HEK293 (cell line): ENCODE measurements at regions not wholly inside any gene's neighbourhood (a gene's known extent, or its start where the extent isn't known, plus 50 kb on each side); places are given as distances from the start of the nearest gene placed in this dataset.

Experiments used
- CTCF ChIA-PET: fragments of 350-600 bp; formaldehyde crosslinking; extraction: SDS; loops from one replicate; lab custom pipeline; 2021; ENCODE audit warnings: antibody characterized with exemption; lab: Yijun Ruan, JAX
- POLR2A ChIA-PET: fragments of 300-600 bp; formaldehyde crosslinking; extraction: SDS; loops from one replicate; lab custom pipeline; 2020; ENCODE audit warnings: antibody characterized with exemption, inconsistent platforms; lab: Yijun Ruan, JAX
- H3K27ac ChIP-seq: fragments of 200-500 bp; sonication (Bioruptor generic); 2 replicates; pipeline ENCODE4 v1.5.1; 2014; ENCODE audit warnings: low read depth, low read length, control low read depth, inconsistent platforms; ENCODE audit errors: extremely low read depth
- H3K36me3 ChIP-seq, 2 experiments: fragments of 200-500 bp in 1 of 2; sonication (Bioruptor generic) in 1 of 2; 1 replicate in 1 of 2; 2 replicates in 1 of 2; pipeline ENCODE4 v1.5.1; 2014 to 2017; ENCODE audit warnings: inconsistent platforms in 2 of 2, low read length in 2 of 2; ENCODE audit not compliant: control insufficient read depth in 2 of 2, insufficient read depth in 1 of 2
- H3K4me1 ChIP-seq: fragments of 200-500 bp; sonication (Bioruptor generic); 2 replicates; pipeline ENCODE4 v1.5.1; 2014; ENCODE audit warnings: mild to moderate bottlenecking, low read length, inconsistent platforms; ENCODE audit not compliant: control insufficient read depth, insufficient read depth
- H3K4me3 ChIP-seq: 2 replicates; pipeline ENCODE4 v1.5.1; 2011; ENCODE audit warnings: low read depth, mild to moderate bottlenecking, control low read depth, low read length, moderate library complexity
- H3K9me3 ChIP-seq: fragments of 200-500 bp; sonication (Bioruptor generic); 2 replicates; pipeline ENCODE4 v1.5.1; 2014; ENCODE audit warnings: low read depth, low read length, inconsistent platforms; ENCODE audit not compliant: control insufficient read depth, insufficient read depth
- SP2 ChIP-seq: fragments of 450-650 bp; formaldehyde crosslinking; IDR thresholded peaks from 2 replicates; pipeline ENCODE4 v1.5.1; 2016; ENCODE audit warnings: missing biosample characterization, missing genetic modification characterization
- WT1 ChIP-seq: fragments of 450-650 bp; formaldehyde crosslinking; IDR thresholded peaks from 2 replicates; pipeline ENCODE4 v1.5.1; 2016; ENCODE audit warnings: missing biosample characterization, missing genetic modification characterization
- ZNF169 ChIP-seq: fragments of 450-650 bp; formaldehyde crosslinking; IDR thresholded peaks from 2 replicates; pipeline ENCODE4 v1.5.1; 2016; ENCODE audit warnings: missing biosample characterization, missing genetic modification characterization
- ZNF2 ChIP-seq: fragments of 450-650 bp; formaldehyde crosslinking; IDR thresholded peaks from 2 replicates; pipeline ENCODE4 v1.5.1; 2016; ENCODE audit warnings: missing biosample characterization, missing genetic modification characterization
- ZNF560 ChIP-seq: fragments of 450-650 bp; formaldehyde crosslinking; IDR thresholded peaks from 2 replicates; pipeline ENCODE4 v1.5.1; 2017; ENCODE audit warnings: missing biosample characterization, missing genetic modification characterization, borderline replicate concordance
- ZNF610 ChIP-seq: fragments of 450-650 bp; formaldehyde crosslinking; IDR thresholded peaks from 2 replicates; pipeline ENCODE4 v1.5.1; 2016; ENCODE audit warnings: missing biosample characterization, missing genetic modification characterization, borderline replicate concordance
- ZNF623 ChIP-seq: fragments of 450-650 bp; formaldehyde crosslinking; IDR thresholded peaks from 2 replicates; pipeline ENCODE4 v1.5.1; 2016; ENCODE audit warnings: missing biosample characterization, missing genetic modification characterization
- TF ChIP-seq, protein P1 (sequence below): fragments of 450-650 bp; formaldehyde crosslinking; IDR thresholded peaks from 2 replicates; pipeline ENCODE4 v1.5.1; 2016; ENCODE audit warnings: missing biosample characterization, missing genetic modification characterization
- TF ChIP-seq, protein P2 (sequence below): fragments of 450-650 bp; formaldehyde crosslinking; IDR thresholded peaks from 2 replicates; pipeline ENCODE4 v1.5.1; 2016; ENCODE audit warnings: missing biosample characterization, missing genetic modification characterization
- TF ChIP-seq, protein P3 (sequence below): fragments of 450-650 bp; formaldehyde crosslinking; IDR thresholded peaks from 2 replicates; pipeline ENCODE4 v1.5.1; 2016; ENCODE audit warnings: missing biosample characterization, missing genetic modification characterization
- TF ChIP-seq, protein P4 (sequence below): fragments of 450-650 bp; formaldehyde crosslinking; conservative IDR thresholded peaks from 2 replicates; pipeline ENCODE4 v1.5.1; 2016; ENCODE audit warnings: low read depth, missing biosample characterization, missing genetic modification characterization
- TF ChIP-seq, protein P5 (sequence below): sonication (generic); formaldehyde crosslinking; IDR thresholded peaks from 2 replicates; pipeline ENCODE4 v1.8.1; 2022; ENCODE audit warnings: mild to moderate bottlenecking, moderate library complexity, missing genetic modification reagents

DNA sequence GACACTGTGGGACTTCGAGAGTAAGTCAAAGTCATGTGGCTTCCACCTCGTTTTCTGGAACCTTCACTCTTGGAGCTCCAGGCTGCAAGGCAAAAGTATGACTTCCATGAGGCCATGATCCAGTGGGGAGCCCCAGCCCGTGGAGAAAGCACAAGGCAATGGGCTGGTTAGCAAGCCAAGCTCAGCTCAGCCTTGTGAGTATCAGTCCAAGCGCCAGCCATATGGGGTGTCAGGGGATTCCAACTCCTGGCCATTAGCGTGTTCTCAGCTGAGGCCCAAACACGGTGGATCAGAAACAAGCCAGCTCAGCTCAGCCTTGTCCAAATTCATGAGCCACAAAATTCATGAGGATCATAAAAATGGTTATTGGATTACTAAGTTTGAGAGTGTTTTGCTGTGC is 261.0 kb downstream of the RHOU start (continued):
- TF ChIP-seq, protein P1, sequence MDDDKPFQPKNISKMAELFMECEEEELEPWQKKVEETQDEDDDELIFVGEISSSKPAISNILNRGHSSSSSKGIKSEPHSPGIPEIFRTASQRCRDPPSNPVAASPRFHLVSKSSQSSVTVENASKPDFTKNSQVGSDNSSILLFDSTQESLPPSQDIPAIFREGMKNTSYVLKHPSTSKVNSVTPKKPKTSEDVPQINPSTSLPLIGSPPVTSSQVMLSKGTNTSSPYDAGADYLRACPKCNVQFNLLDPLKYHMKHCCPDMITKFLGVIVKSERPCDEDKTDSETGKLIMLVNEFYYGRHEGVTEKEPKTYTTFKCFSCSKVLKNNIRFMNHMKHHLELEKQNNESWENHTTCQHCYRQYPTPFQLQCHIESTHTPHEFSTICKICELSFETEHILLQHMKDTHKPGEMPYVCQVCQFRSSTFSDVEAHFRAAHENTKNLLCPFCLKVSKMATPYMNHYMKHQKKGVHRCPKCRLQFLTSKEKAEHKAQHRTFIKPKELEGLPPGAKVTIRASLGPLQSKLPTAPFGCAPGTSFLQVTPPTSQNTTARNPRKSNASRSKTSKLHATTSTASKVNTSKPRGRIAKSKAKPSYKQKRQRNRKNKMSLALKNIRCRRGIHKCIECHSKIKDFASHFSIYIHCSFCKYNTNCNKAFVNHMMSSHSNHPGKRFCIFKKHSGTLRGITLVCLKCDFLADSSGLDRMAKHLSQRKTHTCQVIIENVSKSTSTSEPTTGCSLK (tag by site-specific recombination) = no peak
- no peak for TF ChIP-seq ZNF610
- TF ChIP-seq WT1 (tag by site-specific recombination) = no peak
- TF ChIP-seq, all 188 proteins: peak for 0

DNA sequence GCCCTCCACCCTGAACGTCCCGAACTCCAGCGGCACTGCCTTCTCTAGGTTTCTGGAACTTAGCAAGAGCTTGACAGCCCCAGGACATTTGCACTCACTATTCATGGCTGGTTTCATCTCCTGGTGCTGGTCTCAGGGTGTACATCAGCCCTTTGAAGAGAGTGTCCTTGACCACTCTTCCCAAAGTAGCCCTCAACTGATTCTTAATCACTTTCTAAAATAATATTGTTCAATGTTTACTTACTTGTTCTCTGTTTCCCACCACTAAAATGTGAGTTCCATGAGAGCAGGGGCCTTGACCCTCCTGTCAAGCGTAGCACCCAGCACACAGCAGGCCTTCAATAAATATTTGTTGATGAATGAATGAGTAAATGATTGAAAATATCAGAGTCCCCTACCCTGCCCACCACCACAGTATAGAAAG is 262.5 kb downstream of the RHOU start:
- no peaks in the 10 kb centered on the region for H3K9me3 ChIP-seq
- H3K4me1 ChIP-seq = peaks cover 3% of the 10 kb centered on the region; the same call in 1 of the 2 replicates
- CTCF ChIA-PET = interaction anchor here (1.4 kb wide), 1 partner anchor 263 kb away, joined by 6 read pairs; the partner anchor contains the start of gene RHOU

DNA sequence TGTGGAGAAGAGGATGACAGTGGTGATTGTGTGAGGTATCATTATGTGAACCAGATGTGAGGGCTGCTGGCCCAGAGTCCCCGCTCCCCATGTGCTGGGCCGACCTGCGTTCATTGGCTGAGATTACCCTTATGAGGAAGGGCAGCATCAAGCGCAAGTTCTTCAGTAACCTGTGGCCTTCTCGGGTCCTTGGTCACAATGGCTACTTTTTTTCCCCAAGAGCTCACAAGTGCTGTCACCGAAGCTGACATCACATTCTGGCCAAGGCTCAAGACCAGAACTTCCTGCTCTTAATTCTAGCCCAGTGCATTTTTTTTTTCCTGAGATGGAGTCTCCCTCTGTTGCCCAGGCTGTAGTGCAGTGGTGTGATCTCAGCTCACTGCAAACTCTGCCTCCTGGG is 262.9 kb downstream of the RHOU start:
- H3K4me3 ChIP-seq = no peak overlapping the region
- no peaks in the 10 kb centered on the region for H3K36me3 ChIP-seq
- H3K4me1 ChIP-seq = peaks cover 3% of the 10 kb centered on the region; the same call in 1 of the 2 replicates
- POLR2A ChIA-PET = interaction anchor here (1.2 kb wide), 1 partner anchor 9 kb away, joined by 3 read pairs; no protein-coding TSS in a partner anchor
- CTCF ChIA-PET = interaction anchor here (1.4 kb wide), 1 partner anchor 263 kb away, joined by 6 read pairs; the partner anchor contains the start of gene RHOU
- no peaks in the 10 kb centered on the region for H3K9me3 ChIP-seq
- TF ChIP-seq, protein P2, sequence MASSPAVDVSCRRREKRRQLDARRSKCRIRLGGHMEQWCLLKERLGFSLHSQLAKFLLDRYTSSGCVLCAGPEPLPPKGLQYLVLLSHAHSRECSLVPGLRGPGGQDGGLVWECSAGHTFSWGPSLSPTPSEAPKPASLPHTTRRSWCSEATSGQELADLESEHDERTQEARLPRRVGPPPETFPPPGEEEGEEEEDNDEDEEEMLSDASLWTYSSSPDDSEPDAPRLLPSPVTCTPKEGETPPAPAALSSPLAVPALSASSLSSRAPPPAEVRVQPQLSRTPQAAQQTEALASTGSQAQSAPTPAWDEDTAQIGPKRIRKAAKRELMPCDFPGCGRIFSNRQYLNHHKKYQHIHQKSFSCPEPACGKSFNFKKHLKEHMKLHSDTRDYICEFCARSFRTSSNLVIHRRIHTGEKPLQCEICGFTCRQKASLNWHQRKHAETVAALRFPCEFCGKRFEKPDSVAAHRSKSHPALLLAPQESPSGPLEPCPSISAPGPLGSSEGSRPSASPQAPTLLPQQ (tag by site-specific recombination) = no peak
- TF ChIP-seq SP2 (tag by site-specific recombination) = no peak
- TF ChIP-seq, all 188 proteins: peak for 0
- no peak overlapping the region for H3K27ac ChIP-seq

More for the DNA sequence above, 262.5 kb downstream of the RHOU start:
- Histone ChIP-seq H3K27ac (no peak overlapping the region), H3K36me3 (no peaks in the 10 kb centered on the region), H3K4me3 (no peak overlapping the region)
- TF ChIP-seq, protein P3, sequence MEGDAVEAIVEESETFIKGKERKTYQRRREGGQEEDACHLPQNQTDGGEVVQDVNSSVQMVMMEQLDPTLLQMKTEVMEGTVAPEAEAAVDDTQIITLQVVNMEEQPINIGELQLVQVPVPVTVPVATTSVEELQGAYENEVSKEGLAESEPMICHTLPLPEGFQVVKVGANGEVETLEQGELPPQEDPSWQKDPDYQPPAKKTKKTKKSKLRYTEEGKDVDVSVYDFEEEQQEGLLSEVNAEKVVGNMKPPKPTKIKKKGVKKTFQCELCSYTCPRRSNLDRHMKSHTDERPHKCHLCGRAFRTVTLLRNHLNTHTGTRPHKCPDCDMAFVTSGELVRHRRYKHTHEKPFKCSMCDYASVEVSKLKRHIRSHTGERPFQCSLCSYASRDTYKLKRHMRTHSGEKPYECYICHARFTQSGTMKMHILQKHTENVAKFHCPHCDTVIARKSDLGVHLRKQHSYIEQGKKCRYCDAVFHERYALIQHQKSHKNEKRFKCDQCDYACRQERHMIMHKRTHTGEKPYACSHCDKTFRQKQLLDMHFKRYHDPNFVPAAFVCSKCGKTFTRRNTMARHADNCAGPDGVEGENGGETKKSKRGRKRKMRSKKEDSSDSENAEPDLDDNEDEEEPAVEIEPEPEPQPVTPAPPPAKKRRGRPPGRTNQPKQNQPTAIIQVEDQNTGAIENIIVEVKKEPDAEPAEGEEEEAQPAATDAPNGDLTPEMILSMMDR (tag by site-specific recombination) = no peak
- TF ChIP-seq ZNF623 (tag by site-specific recombination) = peak; percentile 82
- POLR2A ChIA-PET = interaction anchor here (1.2 kb wide), 1 partner anchor 9 kb away, joined by 3 read pairs; no protein-coding TSS in a partner anchor

DNA sequence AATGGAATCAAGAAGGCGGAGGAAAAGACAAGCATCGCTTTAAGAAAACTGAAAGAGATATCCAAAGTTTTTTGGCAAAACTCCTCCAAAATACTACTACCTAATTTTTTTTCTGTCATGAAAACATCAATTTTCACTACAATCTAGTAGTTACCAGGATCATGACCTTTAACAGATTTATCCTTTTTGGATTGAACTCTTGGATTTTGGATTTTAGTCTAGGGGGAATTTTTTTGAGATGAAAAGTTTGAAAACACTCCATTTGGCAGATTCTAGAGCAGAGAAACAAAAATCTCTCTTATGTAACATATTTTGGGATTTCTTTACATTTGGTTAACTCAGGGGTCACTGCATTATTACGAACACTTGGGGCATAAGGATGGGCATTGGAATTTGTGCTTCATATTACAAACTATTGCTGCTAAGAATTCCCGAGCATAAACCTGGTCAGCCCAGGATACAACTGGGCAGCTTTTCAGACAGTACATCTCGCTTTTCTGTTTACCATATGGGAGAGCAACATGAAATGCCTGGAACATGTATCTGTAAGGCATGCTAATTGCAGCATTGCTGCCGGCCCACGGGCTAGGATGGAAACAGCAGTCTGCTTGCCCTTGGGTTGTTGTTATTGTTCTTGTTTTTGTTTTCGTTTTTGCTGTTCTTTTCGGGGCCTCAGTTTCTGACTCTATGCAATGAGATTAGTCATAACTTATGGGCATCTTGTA is 264.3 kb downstream of the RHOU start:
- H3K4me3 ChIP-seq = no peak overlapping the region
- H3K36me3 ChIP-seq = no peaks in the 10 kb centered on the region
- peaks cover 3% of the 10 kb centered on the region; the same call in 1 of the 2 replicates for H3K4me1 ChIP-seq
- POLR2A ChIA-PET = interaction anchor here (0.7 kb wide), 1 partner anchor 36 kb away, joined by 3 read pairs; no protein-coding TSS in a partner anchor
- CTCF ChIA-PET = interaction anchor here (1.0 kb wide), 1 partner anchor 12 kb away, joined by 4 read pairs; no protein-coding TSS in a partner anchor
- no peaks in the 10 kb centered on the region for H3K9me3 ChIP-seq
- H3K27ac ChIP-seq = no peak overlapping the region
- no peak for TF ChIP-seq ZNF560 (tag by site-specific recombination)
- no peak for TF ChIP-seq ZNF2 (tag by site-specific recombination)
- TF ChIP-seq, protein P4, sequence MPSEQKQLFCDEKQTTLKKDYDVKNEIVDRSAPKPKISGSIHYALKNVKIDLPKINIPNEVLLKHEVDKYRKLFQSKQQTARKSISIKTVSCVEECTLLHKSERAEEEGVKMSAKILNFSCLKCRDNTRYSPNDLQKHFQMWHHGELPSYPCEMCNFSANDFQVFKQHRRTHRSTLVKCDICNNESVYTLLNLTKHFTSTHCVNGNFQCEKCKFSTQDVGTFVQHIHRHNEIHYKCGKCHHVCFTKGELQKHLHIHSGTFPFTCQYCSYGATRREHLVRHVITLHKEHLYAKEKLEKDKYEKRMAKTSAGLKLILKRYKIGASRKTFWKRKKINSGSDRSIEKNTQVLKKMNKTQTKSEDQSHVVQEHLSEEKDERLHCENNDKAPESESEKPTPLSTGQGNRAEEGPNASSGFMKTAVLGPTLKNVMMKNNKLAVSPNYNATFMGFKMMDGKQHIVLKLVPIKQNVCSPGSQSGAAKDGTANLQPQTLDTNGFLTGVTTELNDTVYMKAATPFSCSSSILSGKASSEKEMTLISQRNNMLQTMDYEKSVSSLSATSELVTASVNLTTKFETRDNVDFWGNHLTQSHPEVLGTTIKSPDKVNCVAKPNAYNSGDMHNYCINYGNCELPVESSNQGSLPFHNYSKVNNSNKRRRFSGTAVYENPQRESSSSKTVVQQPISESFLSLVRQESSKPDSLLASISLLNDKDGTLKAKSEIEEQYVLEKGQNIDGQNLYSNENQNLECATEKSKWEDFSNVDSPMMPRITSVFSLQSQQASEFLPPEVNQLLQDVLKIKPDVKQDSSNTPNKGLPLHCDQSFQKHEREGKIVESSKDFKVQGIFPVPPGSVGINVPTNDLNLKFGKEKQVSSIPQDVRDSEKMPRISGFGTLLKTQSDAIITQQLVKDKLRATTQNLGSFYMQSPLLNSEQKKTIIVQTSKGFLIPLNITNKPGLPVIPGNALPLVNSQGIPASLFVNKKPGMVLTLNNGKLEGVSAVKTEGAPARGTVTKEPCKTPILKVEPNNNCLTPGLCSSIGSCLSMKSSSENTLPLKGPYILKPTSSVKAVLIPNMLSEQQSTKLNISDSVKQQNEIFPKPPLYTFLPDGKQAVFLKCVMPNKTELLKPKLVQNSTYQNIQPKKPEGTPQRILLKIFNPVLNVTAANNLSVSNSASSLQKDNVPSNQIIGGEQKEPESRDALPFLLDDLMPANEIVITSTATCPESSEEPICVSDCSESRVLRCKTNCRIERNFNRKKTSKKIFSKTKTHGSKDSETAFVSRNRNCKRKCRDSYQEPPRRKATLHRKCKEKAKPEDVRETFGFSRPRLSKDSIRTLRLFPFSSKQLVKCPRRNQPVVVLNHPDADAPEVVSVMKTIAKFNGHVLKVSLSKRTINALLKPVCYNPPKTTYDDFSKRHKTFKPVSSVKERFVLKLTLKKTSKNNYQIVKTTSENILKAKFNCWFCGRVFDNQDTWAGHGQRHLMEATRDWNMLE (tag by site-specific recombination) = no peak
- TF ChIP-seq ZNF169 = no peak
- TF ChIP-seq, protein P5, sequence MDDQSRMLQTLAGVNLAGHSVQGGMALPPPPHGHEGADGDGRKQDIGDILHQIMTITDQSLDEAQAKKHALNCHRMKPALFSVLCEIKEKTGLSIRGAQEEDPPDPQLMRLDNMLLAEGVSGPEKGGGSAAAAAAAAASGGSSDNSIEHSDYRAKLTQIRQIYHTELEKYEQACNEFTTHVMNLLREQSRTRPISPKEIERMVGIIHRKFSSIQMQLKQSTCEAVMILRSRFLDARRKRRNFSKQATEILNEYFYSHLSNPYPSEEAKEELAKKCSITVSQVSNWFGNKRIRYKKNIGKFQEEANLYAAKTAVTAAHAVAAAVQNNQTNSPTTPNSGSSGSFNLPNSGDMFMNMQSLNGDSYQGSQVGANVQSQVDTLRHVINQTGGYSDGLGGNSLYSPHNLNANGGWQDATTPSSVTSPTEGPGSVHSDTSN (CRISPR knock-in tag) = no peak
